ENCODE measurements at regions not wholly inside any gene's neighbourhood (a gene's known extent, or its start where the extent isn't known, plus 50 kb on each side); places are given as distances from the start of the nearest gene placed in this dataset.

GRCh38 chr4:126081336-126081735 is 766.6 kb downstream of the FAT4 start:
- in situ Hi-C loops (cut with HindIII; ENCODE audit: low sequenced_read_pairs): no loop called here

GRCh38 chr4:126086041-126086440 is 771.3 kb downstream of the FAT4 start:
- in situ Hi-C loops (cut with HindIII; ENCODE audit: low sequenced_read_pairs): no loop called here

- in situ Hi-C loops (cut with HindIII; ENCODE audit: low sequenced_read_pairs): no loop called here
Observed at GRCh38 chr4:126087101-126087500, 772.3 kb downstream of the FAT4 start.

GRCh38 chr4:126097155-126097799 is 782.5 kb downstream of the FAT4 start:
- in situ Hi-C loops (cut with HindIII; ENCODE audit: low sequenced_read_pairs): no loop called here

- in situ Hi-C loops (cut with HindIII; ENCODE audit: low sequenced_read_pairs): no loop called here
Observed at GRCh38 chr4:126106658-126107057, 791.9 kb downstream of the FAT4 start.

GRCh38 chr4:126109836-126110235 is 795.1 kb downstream of the FAT4 start:
- in situ Hi-C loops (cut with HindIII; ENCODE audit: low sequenced_read_pairs): no loop called here

- in situ Hi-C loops (cut with HindIII; ENCODE audit: low sequenced_read_pairs): no loop called here
Observed at GRCh38 chr4:126113058-126113457, 798.3 kb downstream of the FAT4 start.

GRCh38 chr4:126123611-126124325 is 809.0 kb downstream of the FAT4 start:
- in situ Hi-C loops (cut with HindIII; ENCODE audit: low sequenced_read_pairs): no loop called here

GRCh38 chr4:126124818-126125217 is 810.1 kb downstream of the FAT4 start:
- in situ Hi-C loops (cut with HindIII; ENCODE audit: low sequenced_read_pairs): no loop called here

GRCh38 chr4:126130215-126130614 is 815.5 kb downstream of the FAT4 start:
- in situ Hi-C loops (cut with HindIII; ENCODE audit: low sequenced_read_pairs): no loop called here

- in situ Hi-C loops (cut with HindIII; ENCODE audit: low sequenced_read_pairs): no loop called here
Observed at GRCh38 chr4:126136922-126137781, 822.4 kb downstream of the FAT4 start.

GRCh38 chr4:126137782-126138170 is 823.0 kb downstream of the FAT4 start:
- in situ Hi-C loops (cut with HindIII; ENCODE audit: low sequenced_read_pairs): no loop called here

GRCh38 chr4:126144543-126145237 is 829.9 kb downstream of the FAT4 start:
- in situ Hi-C loops (cut with HindIII; ENCODE audit: low sequenced_read_pairs): no loop called here

- in situ Hi-C loops (cut with HindIII; ENCODE audit: low sequenced_read_pairs): no loop called here
Observed at GRCh38 chr4:126168484-126168883, 853.7 kb downstream of the FAT4 start.

- in situ Hi-C loops (cut with HindIII; ENCODE audit: low sequenced_read_pairs): no loop called here
Observed at GRCh38 chr4:126172126-126172525, 857.4 kb downstream of the FAT4 start.

- in situ Hi-C loops (cut with HindIII; ENCODE audit: low sequenced_read_pairs): no loop called here
Observed at GRCh38 chr4:126174627-126175026, 859.9 kb downstream of the FAT4 start.

- in situ Hi-C loops (cut with HindIII; ENCODE audit: low sequenced_read_pairs): no loop called here
Observed at GRCh38 chr4:126180642-126181041, 865.9 kb downstream of the FAT4 start.

GRCh38 chr4:126182336-126182735 is 867.6 kb downstream of the FAT4 start:
- in situ Hi-C loops (cut with HindIII; ENCODE audit: low sequenced_read_pairs): no loop called here

GRCh38 chr4:126182786-126183185 is 868.0 kb downstream of the FAT4 start:
- in situ Hi-C loops (cut with HindIII; ENCODE audit: low sequenced_read_pairs): no loop called here

GRCh38 chr4:126183206-126183605 is 868.5 kb downstream of the FAT4 start:
- in situ Hi-C loops (cut with HindIII; ENCODE audit: low sequenced_read_pairs): no loop called here

GRCh38 chr4:126191536-126191935 is 876.8 kb downstream of the FAT4 start:
- in situ Hi-C loops (cut with HindIII; ENCODE audit: low sequenced_read_pairs): no loop called here

Measured in endothelial cell of hepatic sinusoid (primary cell).